ENCODE measurements at regions not wholly inside any gene's neighbourhood (a gene's known extent, or its start where the extent isn't known, plus 50 kb on each side); places are given as distances from the start of the nearest gene placed in this dataset.

DNA sequence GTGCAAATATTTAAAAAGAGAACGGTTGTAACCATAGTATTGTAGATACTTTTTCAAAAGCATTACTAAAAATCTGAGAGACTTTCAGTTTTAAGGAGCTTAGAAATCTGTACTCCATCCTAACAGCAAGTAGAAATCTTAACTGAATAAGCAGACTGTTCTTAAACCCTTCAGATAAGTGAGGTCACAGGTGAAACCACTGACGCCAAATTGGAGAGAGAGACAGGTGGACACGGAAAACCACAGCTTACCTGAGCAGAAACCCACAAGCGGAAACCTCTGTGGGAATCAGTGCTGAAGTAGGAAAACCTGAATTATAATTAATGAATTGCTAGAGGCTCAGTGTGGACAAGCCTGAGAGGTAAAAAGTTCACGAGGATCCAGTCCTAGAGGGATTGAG lies 959.4 kb upstream of the CELF4 start:
- no peak overlapping the region for H3K4me3 Mint-ChIP-seq
- ATAC-seq (no peak), DNase-seq (ENCODE audit: low spot score) (no peak)

More for the DNA sequence above, 959.4 kb upstream of the CELF4 start:
- no peaks in the 10 kb centered on the region for H3K9me2 ChIP-seq (ENCODE audit: insufficient read depth)
- no peak overlapping the region for H2AFZ ChIP-seq
- TF ChIP-seq ZNF114 (CRISPR knock-in tag; IDR thresholded peaks at IDR 0.05) = no peak
- TF ChIP-seq, protein P1, sequence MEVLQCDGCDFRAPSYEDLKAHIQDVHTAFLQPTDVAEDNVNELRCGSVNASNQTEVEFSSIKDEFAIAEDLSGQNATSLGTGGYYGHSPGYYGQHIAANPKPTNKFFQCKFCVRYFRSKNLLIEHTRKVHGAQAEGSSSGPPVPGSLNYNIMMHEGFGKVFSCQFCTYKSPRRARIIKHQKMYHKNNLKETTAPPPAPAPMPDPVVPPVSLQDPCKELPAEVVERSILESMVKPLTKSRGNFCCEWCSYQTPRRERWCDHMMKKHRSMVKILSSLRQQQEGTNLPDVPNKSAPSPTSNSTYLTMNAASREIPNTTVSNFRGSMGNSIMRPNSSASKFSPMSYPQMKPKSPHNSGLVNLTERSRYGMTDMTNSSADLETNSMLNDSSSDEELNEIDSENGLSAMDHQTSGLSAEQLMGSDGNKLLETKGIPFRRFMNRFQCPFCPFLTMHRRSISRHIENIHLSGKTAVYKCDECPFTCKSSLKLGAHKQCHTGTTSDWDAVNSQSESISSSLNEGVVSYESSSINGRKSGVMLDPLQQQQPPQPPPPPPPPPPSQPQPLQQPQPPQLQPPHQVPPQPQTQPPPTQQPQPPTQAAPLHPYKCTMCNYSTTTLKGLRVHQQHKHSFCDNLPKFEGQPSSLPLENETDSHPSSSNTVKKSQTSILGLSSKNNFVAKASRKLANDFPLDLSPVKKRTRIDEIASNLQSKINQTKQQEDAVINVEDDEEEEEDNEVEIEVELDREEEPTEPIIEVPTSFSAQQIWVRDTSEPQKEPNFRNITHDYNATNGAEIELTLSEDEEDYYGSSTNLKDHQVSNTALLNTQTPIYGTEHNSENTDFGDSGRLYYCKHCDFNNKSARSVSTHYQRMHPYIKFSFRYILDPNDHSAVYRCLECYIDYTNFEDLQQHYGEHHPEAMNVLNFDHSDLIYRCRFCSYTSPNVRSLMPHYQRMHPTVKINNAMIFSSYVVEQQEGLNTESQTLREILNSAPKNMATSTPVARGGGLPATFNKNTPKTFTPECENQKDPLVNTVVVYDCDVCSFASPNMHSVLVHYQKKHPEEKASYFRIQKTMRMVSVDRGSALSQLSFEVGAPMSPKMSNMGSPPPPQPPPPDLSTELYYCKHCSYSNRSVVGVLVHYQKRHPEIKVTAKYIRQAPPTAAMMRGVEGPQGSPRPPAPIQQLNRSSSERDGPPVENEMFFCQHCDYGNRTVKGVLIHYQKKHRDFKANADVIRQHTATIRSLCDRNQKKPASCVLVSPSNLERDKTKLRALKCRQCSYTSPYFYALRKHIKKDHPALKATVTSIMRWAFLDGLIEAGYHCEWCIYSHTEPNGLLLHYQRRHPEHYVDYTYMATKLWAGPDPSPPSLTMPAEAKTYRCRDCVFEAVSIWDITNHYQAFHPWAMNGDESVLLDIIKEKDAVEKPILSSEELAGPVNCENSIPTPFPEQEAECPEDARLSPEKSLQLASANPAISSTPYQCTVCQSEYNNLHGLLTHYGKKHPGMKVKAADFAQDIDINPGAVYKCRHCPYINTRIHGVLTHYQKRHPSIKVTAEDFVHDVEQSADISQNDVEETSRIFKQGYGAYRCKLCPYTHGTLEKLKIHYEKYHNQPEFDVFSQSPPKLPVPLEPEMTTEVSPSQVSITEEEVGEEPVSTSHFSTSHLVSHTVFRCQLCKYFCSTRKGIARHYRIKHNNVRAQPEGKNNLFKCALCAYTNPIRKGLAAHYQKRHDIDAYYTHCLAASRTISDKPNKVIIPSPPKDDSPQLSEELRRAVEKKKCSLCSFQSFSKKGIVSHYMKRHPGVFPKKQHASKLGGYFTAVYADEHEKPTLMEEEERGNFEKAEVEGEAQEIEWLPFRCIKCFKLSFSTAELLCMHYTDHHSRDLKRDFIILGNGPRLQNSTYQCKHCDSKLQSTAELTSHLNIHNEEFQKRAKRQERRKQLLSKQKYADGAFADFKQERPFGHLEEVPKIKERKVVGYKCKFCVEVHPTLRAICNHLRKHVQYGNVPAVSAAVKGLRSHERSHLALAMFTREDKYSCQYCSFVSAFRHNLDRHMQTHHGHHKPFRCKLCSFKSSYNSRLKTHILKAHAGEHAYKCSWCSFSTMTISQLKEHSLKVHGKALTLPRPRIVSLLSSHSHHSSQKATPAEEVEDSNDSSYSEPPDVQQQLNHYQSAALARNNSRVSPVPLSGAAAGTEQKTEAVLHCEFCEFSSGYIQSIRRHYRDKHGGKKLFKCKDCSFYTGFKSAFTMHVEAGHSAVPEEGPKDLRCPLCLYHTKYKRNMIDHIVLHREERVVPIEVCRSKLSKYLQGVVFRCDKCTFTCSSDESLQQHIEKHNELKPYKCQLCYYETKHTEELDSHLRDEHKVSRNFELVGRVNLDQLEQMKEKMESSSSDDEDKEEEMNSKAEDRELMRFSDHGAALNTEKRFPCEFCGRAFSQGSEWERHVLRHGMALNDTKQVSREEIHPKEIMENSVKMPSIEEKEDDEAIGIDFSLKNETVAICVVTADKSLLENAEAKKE (CRISPR knock-in tag; IDR thresholded peaks at IDR 0.05) = no peak
- no peak for TF ChIP-seq NANOG (IDR thresholded peaks at IDR 0.05; ENCODE audit: borderline replicate concordance)
- TF ChIP-seq, protein P2, sequence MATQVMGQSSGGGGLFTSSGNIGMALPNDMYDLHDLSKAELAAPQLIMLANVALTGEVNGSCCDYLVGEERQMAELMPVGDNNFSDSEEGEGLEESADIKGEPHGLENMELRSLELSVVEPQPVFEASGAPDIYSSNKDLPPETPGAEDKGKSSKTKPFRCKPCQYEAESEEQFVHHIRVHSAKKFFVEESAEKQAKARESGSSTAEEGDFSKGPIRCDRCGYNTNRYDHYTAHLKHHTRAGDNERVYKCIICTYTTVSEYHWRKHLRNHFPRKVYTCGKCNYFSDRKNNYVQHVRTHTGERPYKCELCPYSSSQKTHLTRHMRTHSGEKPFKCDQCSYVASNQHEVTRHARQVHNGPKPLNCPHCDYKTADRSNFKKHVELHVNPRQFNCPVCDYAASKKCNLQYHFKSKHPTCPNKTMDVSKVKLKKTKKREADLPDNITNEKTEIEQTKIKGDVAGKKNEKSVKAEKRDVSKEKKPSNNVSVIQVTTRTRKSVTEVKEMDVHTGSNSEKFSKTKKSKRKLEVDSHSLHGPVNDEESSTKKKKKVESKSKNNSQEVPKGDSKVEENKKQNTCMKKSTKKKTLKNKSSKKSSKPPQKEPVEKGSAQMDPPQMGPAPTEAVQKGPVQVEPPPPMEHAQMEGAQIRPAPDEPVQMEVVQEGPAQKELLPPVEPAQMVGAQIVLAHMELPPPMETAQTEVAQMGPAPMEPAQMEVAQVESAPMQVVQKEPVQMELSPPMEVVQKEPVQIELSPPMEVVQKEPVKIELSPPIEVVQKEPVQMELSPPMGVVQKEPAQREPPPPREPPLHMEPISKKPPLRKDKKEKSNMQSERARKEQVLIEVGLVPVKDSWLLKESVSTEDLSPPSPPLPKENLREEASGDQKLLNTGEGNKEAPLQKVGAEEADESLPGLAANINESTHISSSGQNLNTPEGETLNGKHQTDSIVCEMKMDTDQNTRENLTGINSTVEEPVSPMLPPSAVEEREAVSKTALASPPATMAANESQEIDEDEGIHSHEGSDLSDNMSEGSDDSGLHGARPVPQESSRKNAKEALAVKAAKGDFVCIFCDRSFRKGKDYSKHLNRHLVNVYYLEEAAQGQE (IDR thresholded peaks at IDR 0.05; ENCODE audit: unreplicated experiment) = no peak
- TF ChIP-seq JUNB (IDR thresholded peaks at IDR 0.05; ENCODE audit: unreplicated experiment) = no peak
- no peak for TF ChIP-seq ZNF331 (CRISPR knock-in tag; IDR thresholded peaks at IDR 0.05; ENCODE audit: low read depth)
- TF ChIP-seq STAT1 (IDR thresholded peaks at IDR 0.05; ENCODE audit: unreplicated experiment) = no peak
- H3K27me3 Mint-ChIP-seq (ENCODE audit: insufficient read depth, low read depth, poor library complexity) = no peaks in the 10 kb centered on the region
- H3K4me3 ChIP-seq = no peak overlapping the region
- H3K36me3 Mint-ChIP-seq (ENCODE audit: low read depth) = no peaks in the 10 kb centered on the region
- no peaks in the 10 kb centered on the region for H3K27me3 ChIP-seq (ENCODE audit: insufficient read depth)
- peaks cover 9% of the 10 kb centered on the region for H3K4me1 Mint-ChIP-seq
- no peaks in the 10 kb centered on the region for H3K79me2 ChIP-seq (replicated peaks; ENCODE audit: insufficient read depth)
- no peak overlapping the region for H3K4me2 ChIP-seq
- no peaks in the 10 kb centered on the region for H3K36me3 ChIP-seq (ENCODE audit: insufficient read depth)
- H3K4me1 ChIP-seq (ENCODE audit: insufficient read depth) = peaks cover 15% of the 10 kb centered on the region
- H4K20me1 ChIP-seq (replicated peaks; ENCODE audit: insufficient read depth) = no peaks in the 10 kb centered on the region
- no peaks in the 10 kb centered on the region for H3K9me3 Mint-ChIP-seq
- no peak overlapping the region for H3K27ac ChIP-seq (ENCODE audit: low read depth)
- no peaks in the 10 kb centered on the region for H3F3A ChIP-seq (replicated peaks; ENCODE audit: low read depth)
- no peak overlapping the region for H3K27ac Mint-ChIP-seq

All from GM23338 (cell line).